HepG2 (cell line): ENCODE measurements at regions not wholly inside any gene's neighbourhood (a gene's known extent, or its start where the extent isn't known, plus 50 kb on each side); places are given as distances from the start of the nearest gene placed in this dataset.

ENCODE experiments used
- ATF7 ChIP-seq, 2 experiments: fragments of 450-650 bp in 1 of 2; sonication (generic) in 1 of 2; formaldehyde crosslinking in 1 of 2; IDR thresholded peaks; 2 replicates each; pipeline versions ENCODE4 v1.4.0 to v1.6.1; 2016 to 2020; ENCODE audit warnings: antibody characterized with exemption in 1 of 2, mild to moderate bottlenecking in 1 of 2, missing genetic modification reagents in 1 of 2
- EP300 ChIP-seq, 3 experiments: sonication (generic) in 1 of 3; formaldehyde crosslinking in 1 of 3; IDR thresholded peaks; 2 replicates each; pipeline versions ENCODE4 v1.5.1 to v1.6.1; 2011 to 2020; ENCODE audit warnings: low read depth in 2 of 3, low read length in 2 of 3, borderline replicate concordance in 1 of 3, improper control_type of control experiment in 1 of 3, mild to moderate bottlenecking in 1 of 3, missing genetic modification reagents in 1 of 3, moderate library complexity in 1 of 3
- EZH2 ChIP-seq: conservative IDR thresholded peaks from 2 replicates; pipeline ENCODE4 v1.6.1; 2012; ENCODE audit warnings: mild to moderate bottlenecking, low read depth, low read length, moderate library complexity
- HOXA9 ChIP-seq: sonication (generic); formaldehyde crosslinking; IDR thresholded peaks from 2 replicates; pipeline ENCODE4 v1.8.1; 2022; ENCODE audit warnings: missing genetic modification reagents, mild to moderate bottlenecking, moderate library complexity, borderline replicate concordance
- MED1 ChIP-seq: sonication (generic); formaldehyde crosslinking; IDR thresholded peaks from 2 replicates; pipeline ENCODE4 v1.4.0; 2020; ENCODE audit warnings: missing genetic modification reagents
- MTA1 ChIP-seq: sonication (generic); formaldehyde crosslinking; IDR thresholded peaks from 2 replicates; pipeline ENCODE4 v1.4.0; 2020; ENCODE audit warnings: missing genetic modification reagents, mild to moderate bottlenecking, borderline replicate concordance
- POLR2A ChIP-seq, 2 experiments: IDR thresholded peaks; 2 replicates each; pipeline ENCODE4 v1.6.1; 2011; ENCODE audit warnings: low read depth in 2 of 2, low read length in 2 of 2, mild to moderate bottlenecking in 1 of 2, moderate library complexity in 1 of 2; ENCODE audit not compliant: insufficient read depth in 1 of 2
- SMC3 ChIP-seq: IDR thresholded peaks from 2 replicates; pipeline ENCODE4 v1.6.1; 2011; ENCODE audit warnings: low read length, improper control_type of control experiment
- TP53 ChIP-seq: sonication (generic); formaldehyde crosslinking; conservative IDR thresholded peaks from 2 replicates; pipeline ENCODE4 v1.4.0; 2020; ENCODE audit warnings: missing genetic modification reagents
- TSC22D2 ChIP-seq: sonication (generic); formaldehyde crosslinking; IDR thresholded peaks from 2 replicates; pipeline ENCODE4 v1.5.1; 2020; ENCODE audit warnings: missing genetic modification reagents, mild to moderate bottlenecking, borderline replicate concordance
- ZNF263 ChIP-seq: sonication (generic); formaldehyde crosslinking; IDR thresholded peaks from 2 replicates; pipeline ENCODE4 v1.4.0; 2020; ENCODE audit warnings: missing genetic modification reagents
- ZNF724P ChIP-seq: sonication (generic); formaldehyde crosslinking; IDR thresholded peaks from 2 replicates; pipeline ENCODE4 v1.8.0; 2022; ENCODE audit warnings: missing genetic modification reagents, borderline replicate concordance
- ZNF747 ChIP-seq: sonication (generic); formaldehyde crosslinking; IDR thresholded peaks from 2 replicates; pipeline ENCODE4 v1.8.1; 2023; ENCODE audit warnings: missing genetic modification reagents, mild to moderate bottlenecking, borderline replicate concordance

- no peak for TF ChIP-seq ATF7 (IDR thresholded peaks at IDR 0.05)
- no peak for TF ChIP-seq ATF7 (CRISPR knock-in tag; IDR thresholded peaks at IDR 0.05)
- no peak for TF ChIP-seq POLR2A (IDR thresholded peaks at IDR 0.05; ENCODE audit: insufficient read depth in 1 of 2, low read depth in 2 of 2, low read length in 2 of 2)
- TF ChIP-seq SMC3 = no peak
- no peak for TF ChIP-seq HOXA9 (CRISPR knock-in tag)
- TF ChIP-seq EZH2 = no peak
- no peak for TF ChIP-seq EP300 (IDR thresholded peaks at IDR 0.05; ENCODE audit: low read depth in 2 of 2, low read length in 2 of 2)
- no peak for TF ChIP-seq EP300 (CRISPR knock-in tag; IDR thresholded peaks at IDR 0.05; ENCODE audit: borderline replicate concordance)
- TF ChIP-seq ZNF263 (CRISPR knock-in tag) = no peak
- TF ChIP-seq ZNF724P = no peak
- TF ChIP-seq MTA1 = no peak
- TF ChIP-seq MED1 = no peak
- no peak for TF ChIP-seq TSC22D2 (CRISPR knock-in tag)
- TF ChIP-seq ZNF747 = no peak
- TF ChIP-seq TP53 (CRISPR knock-in tag) = no peak
These were observed 147.4 kb downstream of the NSUN3 start for GRCh38 chr3:94210256-94210655.
